ENCODE measurements at regions not wholly inside any gene's neighbourhood (a gene's known extent, or its start where the extent isn't known, plus 50 kb on each side); places are given as distances from the start of the nearest gene placed in this dataset.
"Not testable (repeated sequence)": the region's sequence is repeated elsewhere in the genome, so short reads cannot be mapped to it uniquely, and the experiment has no call there.

DNA sequence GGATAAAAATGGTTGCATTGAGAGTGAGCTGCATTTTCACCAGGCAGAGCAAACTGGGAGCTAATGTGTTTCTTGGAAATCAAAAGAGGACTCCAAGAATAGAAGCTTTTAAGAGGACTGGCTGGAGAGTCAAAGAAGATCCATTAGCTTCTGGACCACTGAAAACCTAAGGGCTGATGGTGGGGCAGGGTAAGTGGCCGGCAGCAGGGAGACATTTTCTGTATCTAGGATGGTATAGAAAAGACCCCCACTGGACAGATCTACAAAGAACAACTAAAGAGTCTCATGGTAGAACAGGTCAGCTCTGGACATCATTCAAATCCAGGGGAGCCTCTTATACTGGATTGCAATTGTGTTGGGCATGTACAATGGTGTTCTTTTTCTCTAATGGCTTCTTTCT, 262.3 kb downstream of the PTGER3 start:
- H3K4me3 ChIP-seq (ENCODE audit: low read depth, low read length), result no peak overlapping the region
- TF ChIP-seq, protein P1, sequence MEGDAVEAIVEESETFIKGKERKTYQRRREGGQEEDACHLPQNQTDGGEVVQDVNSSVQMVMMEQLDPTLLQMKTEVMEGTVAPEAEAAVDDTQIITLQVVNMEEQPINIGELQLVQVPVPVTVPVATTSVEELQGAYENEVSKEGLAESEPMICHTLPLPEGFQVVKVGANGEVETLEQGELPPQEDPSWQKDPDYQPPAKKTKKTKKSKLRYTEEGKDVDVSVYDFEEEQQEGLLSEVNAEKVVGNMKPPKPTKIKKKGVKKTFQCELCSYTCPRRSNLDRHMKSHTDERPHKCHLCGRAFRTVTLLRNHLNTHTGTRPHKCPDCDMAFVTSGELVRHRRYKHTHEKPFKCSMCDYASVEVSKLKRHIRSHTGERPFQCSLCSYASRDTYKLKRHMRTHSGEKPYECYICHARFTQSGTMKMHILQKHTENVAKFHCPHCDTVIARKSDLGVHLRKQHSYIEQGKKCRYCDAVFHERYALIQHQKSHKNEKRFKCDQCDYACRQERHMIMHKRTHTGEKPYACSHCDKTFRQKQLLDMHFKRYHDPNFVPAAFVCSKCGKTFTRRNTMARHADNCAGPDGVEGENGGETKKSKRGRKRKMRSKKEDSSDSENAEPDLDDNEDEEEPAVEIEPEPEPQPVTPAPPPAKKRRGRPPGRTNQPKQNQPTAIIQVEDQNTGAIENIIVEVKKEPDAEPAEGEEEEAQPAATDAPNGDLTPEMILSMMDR (IDR thresholded peaks at IDR 0.05; ENCODE audit: insufficient read depth, low read depth, low read length), result no peak
- DNase-seq (ENCODE audit: low read depth), result no peak

DNA sequence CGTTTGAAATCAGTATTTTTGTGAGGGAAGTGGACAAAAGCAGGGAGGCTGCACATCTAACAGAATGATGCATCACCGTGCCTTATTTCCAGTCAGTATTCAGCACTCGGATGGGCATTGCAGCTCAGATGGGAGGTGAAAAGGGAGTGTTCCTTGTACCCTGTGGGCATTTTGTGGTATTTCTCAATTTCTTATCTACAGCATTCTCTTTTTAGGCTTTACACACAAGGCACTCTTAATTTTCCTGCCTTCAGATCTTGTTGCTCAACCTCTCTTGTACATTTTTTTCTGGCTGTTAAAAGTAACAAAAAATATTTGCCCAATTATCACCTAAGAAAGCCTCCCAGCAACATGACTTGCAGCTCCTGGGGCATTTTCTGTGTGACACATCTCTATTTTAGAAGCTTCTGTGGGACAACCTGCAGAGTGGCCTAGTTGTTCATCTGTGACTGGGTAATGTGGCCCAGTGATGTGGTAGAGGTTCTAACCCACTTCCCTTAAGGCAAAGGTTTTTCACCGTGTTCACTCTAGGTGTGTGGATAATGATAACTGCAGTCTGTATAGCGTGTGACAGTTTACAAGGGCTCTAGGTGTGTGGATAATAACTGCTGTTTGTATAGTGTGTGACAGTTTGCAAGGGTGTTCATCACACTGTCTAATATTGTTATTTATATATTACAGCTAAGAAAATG, 257.2 kb downstream of the PTGER3 start:
- TF ChIP-seq, protein P1 (IDR thresholded peaks at IDR 0.05; ENCODE audit: insufficient read depth, low read depth, low read length), result no peak
- no peak overlapping the region for H3K4me3 ChIP-seq (ENCODE audit: low read depth, low read length)
- no peak for DNase-seq (ENCODE audit: low read depth)

DNA sequence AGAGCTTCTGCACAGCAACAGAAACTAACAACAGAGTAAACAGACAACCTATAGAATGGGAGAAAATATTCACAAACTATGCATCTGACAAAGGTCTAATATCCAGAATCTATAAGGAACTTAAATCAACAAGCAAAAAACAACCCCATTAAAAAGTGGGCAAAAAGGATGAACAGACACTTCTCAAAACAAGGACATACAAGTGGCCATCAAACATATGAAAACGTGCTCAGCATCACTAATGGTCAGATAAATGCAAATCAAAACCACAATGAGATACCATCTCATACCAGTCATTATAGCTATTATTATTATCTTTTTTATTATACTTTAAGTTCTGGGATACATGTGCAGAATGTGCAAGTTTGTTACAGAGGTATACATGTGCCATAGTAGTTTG, 252.6 kb downstream of the PTGER3 start:
- DNase-seq (ENCODE audit: low read depth); H3K4me3 ChIP-seq (ENCODE audit: low read depth, low read length): not testable (repeated sequence)

DNA sequence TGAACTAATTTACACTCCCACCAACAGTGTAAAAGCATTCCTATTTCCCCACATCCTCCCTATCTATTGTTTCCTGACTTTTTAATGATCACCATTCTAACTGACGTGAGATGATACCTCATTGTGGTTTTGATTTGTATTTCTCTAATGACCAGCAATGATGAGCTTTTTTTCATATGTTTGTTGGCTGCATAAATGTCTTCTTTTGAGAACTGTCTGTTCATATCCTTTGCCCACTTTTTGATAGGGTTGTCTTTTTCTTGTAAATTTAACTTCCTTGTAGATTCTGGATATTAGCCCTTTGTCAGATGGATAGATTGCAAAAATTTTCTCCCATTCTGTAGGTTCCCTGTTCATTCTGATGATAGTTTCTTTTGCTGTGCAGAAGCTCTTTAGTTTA, 251.3 kb downstream of the PTGER3 start:
- DNase-seq (ENCODE audit: low read depth); H3K4me3 ChIP-seq (ENCODE audit: low read depth, low read length): not testable (repeated sequence)

- not testable (repeated sequence) for H3K4me3 ChIP-seq (ENCODE audit: low read depth, low read length); DNase-seq (ENCODE audit: low read depth)
These were observed 245.0 kb downstream of the PTGER3 start for GRCh38 chr1:70802625-70803024.

DNA sequence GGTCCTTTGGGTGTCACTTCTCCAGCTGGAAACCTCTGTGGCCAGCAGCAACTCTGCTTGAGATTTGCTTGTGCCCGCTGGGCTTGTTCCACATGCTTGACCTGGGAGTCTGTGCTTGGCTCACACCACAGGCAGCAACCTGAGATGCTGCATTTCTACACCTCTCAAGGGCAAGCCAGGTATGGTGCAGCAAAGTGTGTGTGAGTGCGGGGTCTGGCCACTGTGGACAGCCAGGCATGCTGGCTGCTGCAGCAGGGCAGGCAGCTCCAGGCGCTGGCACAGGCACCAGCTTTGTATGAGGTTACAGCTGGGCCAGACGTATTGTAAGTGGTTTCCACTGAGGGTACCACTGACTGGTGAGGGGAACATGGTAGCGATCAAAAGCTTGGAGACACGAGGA, 242.0 kb downstream of the PTGER3 start:
- no peak for DNase-seq (ENCODE audit: low read depth)
- TF ChIP-seq, protein P1 (IDR thresholded peaks at IDR 0.05; ENCODE audit: insufficient read depth, low read depth, low read length), result no peak
- no peak overlapping the region for H3K4me3 ChIP-seq (ENCODE audit: low read depth, low read length)

GRCh38 chr1:70807088-70807664, 240.4 kb downstream of the PTGER3 start:
- TF ChIP-seq, protein P1 (IDR thresholded peaks at IDR 0.05; ENCODE audit: insufficient read depth, low read depth, low read length), result no peak
- DNase-seq (ENCODE audit: low read depth), result no peak
- H3K4me3 ChIP-seq (ENCODE audit: low read depth, low read length), result no peak overlapping the region

DNA sequence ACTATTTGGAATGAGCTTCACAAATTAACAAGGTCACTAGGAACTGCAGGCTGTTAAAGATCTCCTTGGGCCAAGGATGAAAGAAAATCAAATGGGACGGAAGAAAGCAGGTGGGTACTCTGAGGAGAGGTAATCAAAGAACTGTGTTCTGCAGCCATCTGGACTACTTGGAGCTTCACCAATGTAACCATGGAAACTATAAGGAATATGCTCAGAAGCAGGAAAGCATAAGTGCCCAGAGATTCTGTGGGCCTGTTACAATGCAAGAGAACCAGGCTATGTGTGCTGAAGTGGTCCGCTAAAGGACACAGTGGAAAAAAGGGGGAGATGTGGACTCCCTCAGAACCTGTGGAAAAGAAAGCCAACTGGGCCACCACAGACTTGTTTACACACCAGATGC, 238.5 kb downstream of the PTGER3 start:
- DNase-seq (ENCODE audit: low read depth), result no peak
- no peak overlapping the region for H3K4me3 ChIP-seq (ENCODE audit: low read depth, low read length)
- TF ChIP-seq, protein P1 (IDR thresholded peaks at IDR 0.05; ENCODE audit: insufficient read depth, low read depth, low read length), result no peak
